Activated naive CD4-positive, alpha-beta T cell treated with anti-CD3 and anti-CD28 coated beads for 36 hours (primary cell): ENCODE measurements at regions not wholly inside any gene's neighbourhood (a gene's known extent, or its start where the extent isn't known, plus 50 kb on each side); places are given as distances from the start of the nearest gene placed in this dataset.

Experiments
- CTCF ChIA-PET: fragments of 350-600 bp; sonication (Branson Sonifier 250); formaldehyde crosslinking; loops from one replicate; lab custom pipeline; 2021; ENCODE audit warnings: antibody characterized with exemption; lab: Charles Lee
- DNase-seq: peaks from one replicate; pipeline ENCODE4 v3.0.0-alpha.2; 2020
- H3K27ac Mint-ChIP-seq: one replicate; pipeline ENCODE4 v1.8.0; 2021; ENCODE audit warnings: mild to moderate bottlenecking, mixed read lengths
- H3K27me3 Mint-ChIP-seq: one replicate; pipeline ENCODE4 v1.8.0; 2021; ENCODE audit warnings: low read depth, mixed read lengths
- H3K36me3 Mint-ChIP-seq: one replicate; pipeline ENCODE4 v1.8.0; 2021; ENCODE audit warnings: low read depth, mixed read lengths
- H3K4me1 Mint-ChIP-seq: one replicate; pipeline ENCODE4 v1.8.0; 2021; ENCODE audit warnings: low read depth, mixed read lengths
- H3K4me3 Mint-ChIP-seq: one replicate; pipeline ENCODE4 v1.8.0; 2021; ENCODE audit warnings: mild to moderate bottlenecking, moderate library complexity, mixed read lengths
- H3K9me3 Mint-ChIP-seq: one replicate; pipeline ENCODE4 v1.8.0; 2021; ENCODE audit warnings: mixed read lengths
- intact Hi-C: fragments of 100-400 bp; cut with micrococcal nuclease; formaldehyde crosslinking; loops from one replicate; pipeline ENCODE4 v1.15.1; 2023

GRCh38 chr4:185880571-185880970, 68.6 kb upstream of the SORBS2 start:
- Mint-ChIP-seq H3K9me3 (peaks cover 5% of the 10 kb centered on the region), H3K4me3 (no peak overlapping the region), H3K27me3 (peaks cover 1% of the 10 kb centered on the region), H3K27ac (no peak overlapping the region), H3K4me1 (no peaks in the 10 kb centered on the region), H3K36me3 (no peaks in the 10 kb centered on the region)
- intact Hi-C loops, result no loop called here
- no peak for DNase-seq
- CTCF ChIA-PET, result no interaction called here

GRCh38 chr4:185881430-185881829, 69.4 kb upstream of the SORBS2 start:
- Mint-ChIP-seq H3K36me3 (no peaks in the 10 kb centered on the region), H3K4me3 (no peak overlapping the region), H3K9me3 (peaks cover 5% of the 10 kb centered on the region)

GRCh38 chr4:185883591-185883990, 71.6 kb upstream of the SORBS2 start:
- intact Hi-C loops, result no loop called here
- Mint-ChIP-seq H3K4me1 (no peaks in the 10 kb centered on the region), H3K36me3 (no peaks in the 10 kb centered on the region), H3K27me3 (peaks cover 11% of the 10 kb centered on the region), H3K27ac (no peak overlapping the region), H3K9me3 (peaks cover 6% of the 10 kb centered on the region), H3K4me3 (no peak overlapping the region)
- DNase-seq, result no peak
- CTCF ChIA-PET, result no interaction called here

More at GRCh38 chr4:185881430-185881829, 69.4 kb upstream of the SORBS2 start:
- Mint-ChIP-seq H3K4me1 (no peaks in the 10 kb centered on the region), H3K27me3 (peaks cover 6% of the 10 kb centered on the region), H3K27ac (no peak overlapping the region)
- no peak for DNase-seq
- intact Hi-C loops, result no loop called here
- CTCF ChIA-PET, result interaction anchor here (0.6 kb wide), 1 partner anchor 42 kb away, joined by 3 read pairs; no protein-coding TSS in a partner anchor

GRCh38 chr4:185885075-185885474, 73.1 kb upstream of the SORBS2 start:
- no peak for DNase-seq
- Mint-ChIP-seq H3K4me3 (no peak overlapping the region), H3K27ac (no peak overlapping the region), H3K9me3 (peaks cover 5% of the 10 kb centered on the region), H3K36me3 (no peaks in the 10 kb centered on the region), H3K27me3 (peaks cover 18% of the 10 kb centered on the region), H3K4me1 (no peaks in the 10 kb centered on the region)
- intact Hi-C loops, result no loop called here
- CTCF ChIA-PET, result no interaction called here

GRCh38 chr4:185885604-185886003, 73.6 kb upstream of the SORBS2 start:
- Mint-ChIP-seq H3K36me3 (no peaks in the 10 kb centered on the region), H3K4me1 (no peaks in the 10 kb centered on the region), H3K9me3 (peaks cover 5% of the 10 kb centered on the region), H3K27ac (no peak overlapping the region), H3K4me3 (no peak overlapping the region), H3K27me3 (peaks cover 22% of the 10 kb centered on the region)
- intact Hi-C loops, result no loop called here
- DNase-seq, result no peak
- CTCF ChIA-PET, result no interaction called here

GRCh38 chr4:185886832-185887524, 75.0 kb upstream of the SORBS2 start:
- no peak overlapping the region for H3K27ac Mint-ChIP-seq
- intact Hi-C loops, result no loop called here
- peaks cover 5% of the 10 kb centered on the region for H3K9me3 Mint-ChIP-seq
- CTCF ChIA-PET, result no interaction called here
- H3K4me3 Mint-ChIP-seq, result no peak overlapping the region
- no peak for DNase-seq
- no peaks in the 10 kb centered on the region for H3K36me3 Mint-ChIP-seq
- H3K27me3 Mint-ChIP-seq, result peaks cover 23% of the 10 kb centered on the region
- H3K4me1 Mint-ChIP-seq, result no peaks in the 10 kb centered on the region

GRCh38 chr4:185888676-185889075, 76.7 kb upstream of the SORBS2 start:
- H3K27me3 Mint-ChIP-seq, result peaks cover 24% of the 10 kb centered on the region

GRCh38 chr4:185889585-185889984, 77.6 kb upstream of the SORBS2 start:
- CTCF ChIA-PET, result no interaction called here
- H3K36me3 Mint-ChIP-seq, result no peaks in the 10 kb centered on the region
- peaks cover 5% of the 10 kb centered on the region for H3K9me3 Mint-ChIP-seq
- intact Hi-C loops, result no loop called here
- no peak overlapping the region for H3K27ac Mint-ChIP-seq
- H3K4me1 Mint-ChIP-seq, result no peaks in the 10 kb centered on the region
- H3K4me3 Mint-ChIP-seq, result no peak overlapping the region
- DNase-seq, result no peak
- H3K27me3 Mint-ChIP-seq, result peaks cover 24% of the 10 kb centered on the region

More at GRCh38 chr4:185888676-185889075, 76.7 kb upstream of the SORBS2 start:
- DNase-seq, result no peak
- intact Hi-C loops, result no loop called here
- peaks cover 5% of the 10 kb centered on the region for H3K9me3 Mint-ChIP-seq
- H3K36me3 Mint-ChIP-seq, result no peaks in the 10 kb centered on the region
- no peaks in the 10 kb centered on the region for H3K4me1 Mint-ChIP-seq
- no peak overlapping the region for H3K27ac Mint-ChIP-seq
- CTCF ChIA-PET, result no interaction called here
- H3K4me3 Mint-ChIP-seq, result no peak overlapping the region

GRCh38 chr4:185890196-185890595, 78.2 kb upstream of the SORBS2 start:
- no peaks in the 10 kb centered on the region for H3K4me1 Mint-ChIP-seq
- peaks cover 24% of the 10 kb centered on the region for H3K27me3 Mint-ChIP-seq
- no peak overlapping the region for H3K27ac Mint-ChIP-seq
- H3K9me3 Mint-ChIP-seq, result peaks cover 5% of the 10 kb centered on the region
- H3K4me3 Mint-ChIP-seq, result no peak overlapping the region
- DNase-seq, result no peak
- no peaks in the 10 kb centered on the region for H3K36me3 Mint-ChIP-seq
- intact Hi-C loops, result no loop called here
- CTCF ChIA-PET, result no interaction called here

- Mint-ChIP-seq H3K4me1 (no peaks in the 10 kb centered on the region), H3K27me3 (peaks cover 18% of the 10 kb centered on the region), H3K4me3 (no peak overlapping the region), H3K9me3 (peaks cover 5% of the 10 kb centered on the region), H3K36me3 (no peaks in the 10 kb centered on the region), H3K27ac (no peak overlapping the region)
- CTCF ChIA-PET, result no interaction called here
- no peak for DNase-seq
- intact Hi-C loops, result no loop called here
Measured at GRCh38 chr4:185892165-185892564, 80.2 kb upstream of the SORBS2 start.

- CTCF ChIA-PET, result interaction anchor here (0.6 kb wide), 1 partner anchor 174 kb away, joined by 4 read pairs; no protein-coding TSS in a partner anchor
- Mint-ChIP-seq H3K27ac (no peak overlapping the region), H3K9me3 (peaks cover 2% of the 10 kb centered on the region), H3K4me1 (no peaks in the 10 kb centered on the region), H3K27me3 (peaks cover 15% of the 10 kb centered on the region), H3K36me3 (no peaks in the 10 kb centered on the region), H3K4me3 (no peak overlapping the region)
- intact Hi-C loops, result no loop called here
- no peak for DNase-seq
Measured at GRCh38 chr4:185893500-185893899, 81.5 kb upstream of the SORBS2 start.

- Mint-ChIP-seq H3K9me3 (no peaks in the 10 kb centered on the region), H3K36me3 (no peaks in the 10 kb centered on the region), H3K27me3 (peaks cover 9% of the 10 kb centered on the region), H3K27ac (no peak overlapping the region), H3K4me3 (no peak overlapping the region), H3K4me1 (no peaks in the 10 kb centered on the region)
- intact Hi-C loops, result no loop called here
- DNase-seq, result no peak
- CTCF ChIA-PET, result no interaction called here
Measured at GRCh38 chr4:185894481-185894880, 82.5 kb upstream of the SORBS2 start.

GRCh38 chr4:185895351-185895750, 83.4 kb upstream of the SORBS2 start:
- intact Hi-C loops, result no loop called here
- H3K27ac Mint-ChIP-seq, result no peak overlapping the region
- H3K36me3 Mint-ChIP-seq, result no peaks in the 10 kb centered on the region
- CTCF ChIA-PET, result no interaction called here
- H3K9me3 Mint-ChIP-seq, result no peaks in the 10 kb centered on the region
- no peaks in the 10 kb centered on the region for H3K4me1 Mint-ChIP-seq
- DNase-seq, result no peak
- H3K4me3 Mint-ChIP-seq, result no peak overlapping the region
- H3K27me3 Mint-ChIP-seq, result peaks cover 4% of the 10 kb centered on the region
